ENCODE measurements at regions not wholly inside any gene's neighbourhood (a gene's known extent, or its start where the extent isn't known, plus 50 kb on each side); places are given as distances from the start of the nearest gene placed in this dataset.

GRCh38 chr16:77037696-77038347, 153.2 kb upstream of the MON1B start:
- no peak for TF ChIP-seq CTCF (IDR thresholded peaks at IDR 0.05)
- TF ChIP-seq POLR2A (IDR thresholded peaks at IDR 0.05; ENCODE audit: low read depth), result no peak
- TF ChIP-seq POLR2AphosphoS5 (IDR thresholded peaks at IDR 0.05), result no peak
